ENCODE measurements at regions not wholly inside any gene's neighbourhood (a gene's known extent, or its start where the extent isn't known, plus 50 kb on each side); places are given as distances from the start of the nearest gene placed in this dataset.
"Not testable (repeated sequence)": the region's sequence is repeated elsewhere in the genome, so short reads cannot be mapped to it uniquely, and the experiment has no call there.

GRCh38 chr1:196160066-196160795 lies 448.0 kb downstream of the KCNT2 start:
- no peak for DNase-seq (ENCODE audit: low read depth, low spot score)

- DNase-seq (ENCODE audit: low read depth, low spot score): no peak
Measured at GRCh38 chr1:196155586-196155985, 452.7 kb downstream of the KCNT2 start.

- no peak for DNase-seq (ENCODE audit: low read depth, low spot score)
Measured at GRCh38 chr1:196152975-196153374, 455.3 kb downstream of the KCNT2 start.

- no peak for DNase-seq (ENCODE audit: low read depth, low spot score)
Measured at GRCh38 chr1:196152086-196152485, 456.2 kb downstream of the KCNT2 start.

GRCh38 chr1:196148367-196148970 lies 459.8 kb downstream of the KCNT2 start:
- DNase-seq (ENCODE audit: low read depth, low spot score): no peak

GRCh38 chr1:196147530-196147929 lies 460.7 kb downstream of the KCNT2 start:
- no peak for DNase-seq (ENCODE audit: low read depth, low spot score)

- not testable (repeated sequence) for DNase-seq (ENCODE audit: low read depth, low spot score)
Measured at GRCh38 chr1:196145151-196145550, 463.1 kb downstream of the KCNT2 start.

- DNase-seq (ENCODE audit: low read depth, low spot score): no peak
Measured at GRCh38 chr1:196144588-196144987, 463.7 kb downstream of the KCNT2 start.

GRCh38 chr1:196143602-196144342 lies 464.5 kb downstream of the KCNT2 start:
- DNase-seq (ENCODE audit: low read depth, low spot score): peak; percentile 23

- no peak for DNase-seq (ENCODE audit: low read depth, low spot score)
Measured at GRCh38 chr1:196142111-196142640, 466.1 kb downstream of the KCNT2 start.

GRCh38 chr1:196136396-196136795 lies 471.8 kb downstream of the KCNT2 start:
- DNase-seq (ENCODE audit: low read depth, low spot score): no peak

- no peak for DNase-seq (ENCODE audit: low read depth, low spot score)
Measured at GRCh38 chr1:196131691-196132090, 476.5 kb downstream of the KCNT2 start.

GRCh38 chr1:196128835-196129234 lies 479.4 kb downstream of the KCNT2 start:
- no peak for DNase-seq (ENCODE audit: low read depth, low spot score)

GRCh38 chr1:196121181-196121580 lies 487.1 kb downstream of the KCNT2 start:
- no peak for DNase-seq (ENCODE audit: low read depth, low spot score)

GRCh38 chr1:196115646-196116045 lies 492.6 kb downstream of the KCNT2 start:
- no peak for DNase-seq (ENCODE audit: low read depth, low spot score)

GRCh38 chr1:196114193-196114592 lies 494.0 kb downstream of the KCNT2 start:
- no peak for DNase-seq (ENCODE audit: low read depth, low spot score)

- DNase-seq (ENCODE audit: low read depth, low spot score): not testable (repeated sequence)
Measured at GRCh38 chr1:196108990-196109389, 499.2 kb downstream of the KCNT2 start.

GRCh38 chr1:196105901-196106300 lies 502.3 kb downstream of the KCNT2 start:
- no peak for DNase-seq (ENCODE audit: low read depth, low spot score)

GRCh38 chr1:196102826-196103225 lies 505.4 kb downstream of the KCNT2 start:
- no peak for DNase-seq (ENCODE audit: low read depth, low spot score)

- DNase-seq (ENCODE audit: low read depth, low spot score): no peak
Measured at GRCh38 chr1:196098000-196098399, 510.2 kb downstream of the KCNT2 start.

- no peak for DNase-seq (ENCODE audit: low read depth, low spot score)
Measured at GRCh38 chr1:196094821-196095220, 513.4 kb downstream of the KCNT2 start.

GRCh38 chr1:196091397-196092135 lies 516.7 kb downstream of the KCNT2 start:
- DNase-seq (ENCODE audit: low read depth, low spot score): no peak
